HT1080 (cell line): ENCODE measurements at regions not wholly inside any gene's neighbourhood (a gene's known extent, or its start where the extent isn't known, plus 50 kb on each side); places are given as distances from the start of the nearest gene placed in this dataset.
"Not testable (repeated sequence)": the region's sequence is repeated elsewhere in the genome, so short reads cannot be mapped to it uniquely, and the experiment has no call there.

Source experiments
- DNase-seq: peaks from one replicate; pipeline ENCODE4 v3.0.0-alpha.2; 2015; ENCODE audit warnings: low read depth

DNA sequence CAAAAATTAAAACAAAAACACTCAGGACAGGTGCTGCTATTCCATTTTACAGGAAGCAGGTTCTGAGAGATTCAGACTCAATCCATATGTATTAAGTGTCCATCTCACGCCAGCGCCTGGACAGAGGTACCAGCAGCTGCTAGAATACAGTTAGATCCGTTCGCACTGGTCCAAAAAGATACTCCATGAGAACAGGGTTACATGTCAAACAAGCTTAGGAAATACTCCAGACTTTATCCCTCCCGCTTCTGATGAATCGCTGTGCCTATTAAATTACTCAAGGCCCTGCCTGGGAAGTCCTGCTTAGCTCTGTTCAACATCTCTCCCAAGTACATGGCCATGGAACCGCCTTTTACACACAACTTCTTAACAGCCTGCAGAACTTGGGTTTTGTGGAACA is 50.2 kb upstream of the SLC35C1 start:
- DNase-seq, result no peak

DNA sequence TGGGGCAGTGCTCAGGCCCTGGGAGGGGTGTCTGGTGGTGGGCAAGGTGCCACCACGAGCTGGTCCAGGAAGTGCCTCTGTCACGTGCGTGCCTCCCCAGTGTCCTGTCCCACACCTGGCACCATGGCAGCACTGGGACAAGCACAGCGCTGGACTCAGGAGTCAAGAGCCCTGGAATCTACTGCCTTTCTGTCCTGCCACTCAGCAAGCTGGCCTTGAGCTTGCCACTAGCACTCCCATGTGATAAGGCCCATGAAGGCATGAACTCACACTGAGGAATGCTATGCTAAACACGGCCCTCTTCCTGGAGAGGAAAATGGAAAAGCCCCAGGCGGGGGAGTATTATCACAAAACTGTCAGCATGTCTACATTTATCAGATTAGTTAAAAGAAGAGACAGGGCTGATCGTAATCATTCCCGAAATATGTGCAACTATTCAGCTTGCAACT is 50.7 kb upstream of the SLC35C1 start:
- DNase-seq, result no peak

DNA sequence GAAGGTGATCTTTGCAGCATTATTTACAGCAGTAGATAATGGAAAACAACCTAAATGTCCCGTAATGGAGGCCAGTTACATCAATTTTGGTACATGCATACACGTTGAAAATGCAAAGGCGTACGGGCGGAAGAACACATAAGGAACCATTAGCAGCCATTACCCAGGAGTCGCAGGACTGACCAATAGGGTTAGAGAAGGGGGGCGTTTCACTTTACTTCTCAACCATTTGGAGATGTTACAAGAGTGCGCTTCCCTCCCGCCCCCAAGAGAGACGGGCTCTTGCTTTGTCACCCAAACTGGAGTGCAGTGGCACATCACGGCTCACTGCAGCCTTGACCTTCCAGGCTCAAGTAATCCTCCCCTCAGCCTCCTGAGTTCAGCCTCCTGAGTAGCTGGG is 52.8 kb upstream of the SLC35C1 start:
- DNase-seq, result no peak

DNA sequence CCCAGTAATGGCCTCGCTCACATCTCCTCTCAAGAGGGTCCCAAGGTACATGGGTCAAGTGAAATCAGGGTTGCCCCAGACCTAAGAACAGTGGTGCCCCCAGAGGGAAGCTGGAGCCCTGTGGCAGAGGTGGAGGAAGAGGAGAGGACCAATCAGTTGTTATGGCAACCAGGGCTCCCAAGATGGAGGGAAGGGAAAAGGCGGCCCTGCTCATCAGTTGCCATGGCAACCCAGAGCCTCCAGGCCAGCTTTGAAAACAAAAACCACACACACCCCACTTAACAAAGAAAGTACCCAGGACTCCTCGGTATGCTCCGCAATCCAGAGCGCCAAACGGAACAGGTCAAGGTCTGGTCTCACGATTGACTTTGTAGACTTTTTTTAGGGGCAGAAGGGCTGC is 53.5 kb upstream of the SLC35C1 start:
- DNase-seq, result peak; percentile 6

DNA sequence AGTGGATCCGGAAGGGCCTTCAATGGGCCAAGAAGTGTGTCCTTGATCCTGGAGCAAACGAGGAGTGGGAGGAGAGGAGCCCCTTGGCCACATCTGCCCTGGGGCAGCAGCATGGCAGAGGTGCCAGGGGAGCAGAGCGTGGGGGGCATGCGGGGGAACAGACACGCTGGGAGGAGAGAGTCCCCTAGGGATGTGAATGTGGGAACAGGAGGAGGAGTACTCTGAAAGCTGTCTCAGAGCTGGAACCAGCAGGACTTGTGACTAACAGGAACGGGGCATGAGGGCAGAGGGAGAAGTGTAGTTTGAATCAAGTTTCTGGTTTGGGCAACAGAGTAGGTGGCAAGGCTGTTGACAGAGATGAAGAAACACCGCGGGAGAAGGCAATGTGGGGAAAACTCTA is 54.5 kb upstream of the SLC35C1 start:
- DNase-seq, result no peak

DNA sequence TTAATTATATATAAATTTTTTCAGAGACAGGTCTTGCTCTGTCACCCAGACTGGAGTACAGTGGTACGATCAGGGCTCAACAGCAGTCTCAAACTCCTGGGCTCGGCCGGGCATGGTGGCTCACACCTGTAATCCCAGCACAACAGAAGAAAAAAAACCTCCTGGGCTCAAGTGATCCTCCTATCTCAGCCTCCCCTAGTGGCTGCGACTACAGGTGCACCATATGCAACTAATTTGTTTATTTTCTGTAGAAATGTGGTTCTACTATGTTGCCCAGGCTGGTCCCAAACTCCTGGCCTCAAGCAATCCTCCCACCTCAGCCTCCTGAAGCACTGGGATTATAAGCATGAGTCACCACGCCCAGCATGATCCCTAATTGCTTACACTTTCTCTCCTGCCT is 56.1 kb upstream of the SLC35C1 start:
- DNase-seq, result no peak

DNA sequence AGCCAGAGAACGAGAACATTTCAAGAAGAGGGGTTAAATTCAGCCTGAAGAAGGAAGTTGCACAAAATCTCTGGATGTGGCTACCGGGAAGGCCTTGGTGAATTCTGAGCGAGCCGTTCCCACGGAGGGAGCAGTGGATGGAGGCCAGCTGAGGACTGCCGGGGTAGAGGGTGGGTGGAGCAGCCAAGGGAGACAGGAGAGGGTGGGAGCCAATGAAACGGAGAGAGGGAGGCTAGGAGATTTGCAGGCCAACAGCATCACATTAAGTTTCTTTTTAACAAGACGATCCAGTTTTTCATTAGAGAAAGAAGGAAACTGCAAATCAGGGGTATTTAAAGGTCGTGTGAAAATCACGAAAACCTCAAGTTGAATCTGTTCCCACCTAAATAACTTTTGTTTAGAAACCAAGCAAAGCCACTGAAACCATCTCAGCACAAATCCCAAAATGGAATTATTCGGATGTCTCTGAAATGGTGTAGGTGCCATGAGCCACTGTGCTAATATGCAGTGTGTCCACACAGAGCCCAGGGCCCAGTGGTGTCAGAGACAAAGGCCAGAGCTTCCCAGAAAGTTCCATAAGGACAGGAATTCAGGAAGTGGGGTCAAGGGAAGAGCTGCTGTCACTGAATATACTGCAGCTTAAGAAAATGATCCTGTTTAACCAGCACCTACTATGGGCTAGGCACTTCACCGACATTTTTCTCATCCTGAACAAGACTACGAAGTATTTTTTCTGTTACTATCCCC is 59.7 kb upstream of the SLC35C1 start:
- DNase-seq, result no peak

DNA sequence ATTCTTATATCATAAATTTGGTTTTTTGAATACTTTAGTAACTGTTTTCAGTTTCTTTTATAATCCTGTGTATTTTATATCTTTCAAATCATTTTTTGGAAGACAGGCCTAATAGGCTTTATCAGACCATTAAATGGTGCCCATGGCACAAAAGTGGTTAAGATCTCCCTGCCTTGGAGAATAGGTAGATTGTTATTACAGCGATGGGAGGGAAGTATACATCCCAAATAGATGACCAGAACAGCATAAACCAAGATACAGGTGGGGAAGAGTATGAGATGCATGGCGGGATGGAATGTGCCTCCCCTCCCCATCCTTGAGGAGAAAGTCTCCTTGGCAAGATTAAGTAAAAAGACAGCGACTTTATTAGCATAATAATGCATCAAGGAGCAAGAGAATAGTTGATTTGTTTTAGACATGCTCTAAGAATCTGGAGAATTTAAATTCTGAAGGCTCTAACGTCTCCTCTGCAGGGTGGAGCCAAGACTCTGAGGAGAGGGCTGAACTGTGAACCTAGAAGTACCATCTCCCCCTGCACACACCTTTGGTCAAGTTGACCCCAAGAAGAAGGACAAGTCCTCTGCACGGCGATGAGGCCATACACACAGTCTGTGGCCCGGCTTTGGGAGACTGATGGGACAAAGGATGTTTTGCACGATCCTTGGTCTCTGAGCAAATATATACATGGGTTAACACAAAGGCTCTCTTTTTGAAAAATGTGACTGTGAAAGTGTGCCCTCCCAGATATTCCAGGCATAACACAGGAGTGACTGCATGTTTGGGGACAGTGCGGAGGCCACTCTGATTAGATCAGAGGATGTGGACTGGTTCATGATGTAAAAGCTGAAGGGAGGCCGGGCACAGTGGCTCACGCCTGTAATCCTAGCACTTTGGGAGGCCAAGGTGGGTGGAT is 61.1 kb upstream of the SLC35C1 start:
- DNase-seq, result no peak

DNA sequence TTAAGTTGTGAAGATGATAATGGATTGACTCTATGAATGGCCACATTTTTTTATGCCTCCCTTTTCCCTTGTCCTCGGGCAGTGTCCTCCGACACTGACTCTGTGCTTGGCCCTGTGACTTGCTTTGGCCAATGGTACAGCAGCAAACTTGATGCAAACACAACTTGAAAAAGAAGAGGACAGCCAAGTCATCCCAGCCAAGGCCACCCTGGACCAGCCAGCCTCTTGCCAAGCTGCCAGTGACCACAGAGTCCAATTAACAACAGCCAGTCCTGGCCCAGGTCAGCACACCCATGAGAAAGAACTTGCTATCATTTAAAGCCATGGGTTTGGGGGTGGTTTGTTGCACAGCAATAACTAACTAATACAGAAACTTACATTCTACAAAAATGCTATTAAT is 63.4 kb upstream of the SLC35C1 start:
- DNase-seq, result no peak

DNA sequence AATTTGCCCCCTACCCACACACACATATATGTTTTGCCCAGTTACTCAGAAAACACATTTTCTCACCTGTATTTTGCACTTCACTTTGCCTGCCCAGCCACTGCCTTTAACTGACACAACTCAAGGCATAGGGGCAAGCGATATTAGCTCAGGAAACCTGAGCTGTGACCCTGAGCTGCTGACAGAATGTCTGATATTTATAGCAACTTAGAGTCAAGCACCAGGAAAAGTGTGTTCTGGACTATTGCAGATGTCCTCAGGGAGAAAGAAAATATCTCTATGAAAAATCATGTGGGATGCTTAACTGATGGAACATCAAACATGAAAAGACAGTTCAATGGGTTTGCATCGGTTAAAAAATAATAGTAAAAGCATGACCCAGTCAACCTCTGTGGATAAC is 63.9 kb upstream of the SLC35C1 start:
- no peak for DNase-seq

DNA sequence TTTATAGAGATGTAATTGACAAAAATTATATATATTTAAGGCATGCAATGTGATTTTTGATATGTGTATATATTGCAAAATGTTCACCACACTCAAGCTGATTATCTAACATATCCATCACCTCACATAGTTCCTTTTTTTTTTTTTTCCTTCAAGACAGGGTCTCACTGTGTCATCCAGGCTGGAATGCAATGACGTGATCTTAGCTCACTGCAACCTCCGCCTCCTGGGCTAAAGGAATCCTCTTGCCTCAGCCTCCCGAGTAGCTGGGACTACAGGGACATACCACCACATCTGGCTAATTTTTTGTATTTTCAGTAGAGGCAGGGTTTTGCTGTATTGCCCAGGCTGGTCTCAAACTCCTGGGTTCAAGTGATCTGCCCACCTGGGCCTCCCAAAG is 65.1 kb upstream of the SLC35C1 start:
- peak; percentile 15 for DNase-seq

DNA sequence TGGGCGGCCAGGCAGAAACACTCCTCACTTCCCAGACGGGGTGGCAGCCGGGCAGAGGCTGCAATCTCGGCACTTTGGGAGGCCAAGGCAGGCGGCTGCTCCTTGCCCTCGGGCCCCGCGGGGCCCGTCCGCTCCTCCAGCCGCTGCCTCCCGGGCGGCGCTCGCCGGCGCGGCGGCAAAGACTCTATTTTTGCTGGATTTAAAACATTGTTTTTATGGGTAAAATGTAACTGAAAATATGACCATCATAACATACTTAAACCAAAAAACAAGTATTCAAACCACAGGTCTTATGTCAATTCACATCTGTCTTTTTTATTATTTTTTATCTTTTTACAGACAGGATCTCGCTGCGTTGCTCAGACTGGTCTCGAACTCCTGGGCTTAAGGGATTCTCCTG is 65.9 kb upstream of the SLC35C1 start:
- DNase-seq, result not testable (repeated sequence)

DNA sequence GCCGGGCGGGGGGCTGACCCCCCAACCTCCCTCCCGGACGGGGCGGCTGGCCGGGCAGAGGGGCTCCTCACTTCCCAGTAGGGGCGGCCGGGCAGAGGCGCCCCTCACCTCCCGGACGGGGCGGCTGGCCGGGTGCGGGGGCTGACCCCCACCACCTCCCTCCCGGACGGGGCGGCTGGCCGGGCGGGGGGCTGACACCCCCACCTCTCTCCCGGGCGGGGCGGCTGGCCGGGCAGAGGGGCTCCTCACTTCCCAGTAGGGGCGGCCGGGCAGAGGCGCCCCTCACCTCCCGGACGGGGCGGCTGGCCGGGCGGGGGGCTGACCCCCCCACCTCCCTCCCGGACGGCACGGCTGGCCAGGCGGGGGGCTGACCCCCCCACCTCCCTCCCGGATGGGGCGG is 66.8 kb upstream of the SLC35C1 start:
- DNase-seq, result not testable (repeated sequence)

DNA sequence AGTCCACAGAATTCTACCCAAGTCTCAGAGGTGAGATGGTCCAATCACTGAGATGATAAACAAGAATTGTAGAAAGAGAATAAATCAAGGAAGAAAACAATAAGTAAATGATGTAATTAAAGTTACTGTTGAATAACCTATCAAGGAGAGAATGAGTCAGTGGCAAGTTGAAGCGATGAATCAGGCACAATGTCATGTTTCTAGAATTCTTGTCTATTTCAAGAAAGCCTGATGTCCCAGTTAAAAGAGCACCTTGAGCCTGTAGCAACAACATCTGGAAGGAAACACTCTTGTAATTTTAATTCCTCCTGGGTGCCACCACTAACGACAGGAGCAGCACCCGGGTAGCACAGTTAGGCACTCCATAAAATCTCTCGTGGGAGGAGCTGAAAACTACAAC is 67.9 kb upstream of the SLC35C1 start:
- DNase-seq, result peak; percentile 34

DNA sequence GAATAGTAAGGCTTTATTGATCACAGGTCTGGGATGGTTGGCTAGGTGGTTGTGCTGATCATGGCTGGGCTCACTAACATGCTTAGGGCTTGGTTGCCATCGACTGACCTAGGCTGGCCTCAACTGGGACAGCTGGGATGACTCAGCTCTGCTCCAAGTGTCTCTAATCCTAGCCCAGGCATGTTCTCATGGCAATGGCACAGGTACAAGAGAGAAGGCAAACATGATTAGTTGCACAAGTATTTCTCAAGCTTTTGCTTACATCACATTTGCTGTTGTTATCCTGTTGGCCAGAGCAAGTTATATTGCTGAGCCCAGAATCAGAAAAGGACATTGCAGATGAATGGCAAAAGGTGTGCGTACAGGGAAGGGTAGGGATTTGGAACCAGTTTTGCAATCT is 68.5 kb upstream of the SLC35C1 start:
- peak; percentile 43 for DNase-seq

DNA sequence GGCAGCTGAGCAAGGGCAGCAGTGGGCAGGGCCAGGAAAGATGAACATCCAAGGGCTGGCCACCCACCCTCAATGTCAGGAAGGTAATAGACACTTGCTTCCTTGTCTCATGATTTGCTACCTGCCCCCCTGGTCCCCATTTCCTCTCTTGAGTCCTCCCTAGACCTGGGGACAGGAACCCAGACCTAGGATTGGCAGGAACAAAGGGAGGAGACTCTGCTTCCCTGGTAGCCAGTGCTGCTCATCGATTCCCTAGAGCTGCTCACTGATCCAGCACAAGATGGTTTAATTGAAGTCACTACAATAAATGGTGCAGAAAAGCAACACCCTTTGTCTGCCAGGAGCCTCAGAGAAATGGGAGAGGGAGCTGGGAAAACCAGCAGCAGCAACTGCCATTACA is 67.8 kb upstream of the CHST1 start:
- no peak for DNase-seq

DNA sequence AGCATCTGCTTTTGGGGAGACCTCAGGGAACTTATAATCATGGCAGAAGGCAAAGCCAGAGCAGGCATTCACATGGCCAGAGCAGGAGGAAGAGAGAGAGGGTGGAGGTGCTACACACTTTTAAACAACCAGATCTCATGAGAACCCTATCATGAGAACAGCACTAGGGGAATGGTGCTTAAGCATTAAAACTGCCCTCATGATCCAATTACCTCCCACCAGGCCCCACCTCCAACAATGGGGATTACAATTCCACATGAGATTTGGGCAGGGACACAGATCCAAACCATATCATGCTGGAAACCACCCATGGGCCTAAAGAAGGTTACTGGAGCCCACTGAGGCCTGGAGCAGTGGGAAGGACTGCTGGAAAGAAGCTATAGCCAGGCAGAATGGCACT is 66.9 kb upstream of the CHST1 start:
- no peak for DNase-seq

DNA sequence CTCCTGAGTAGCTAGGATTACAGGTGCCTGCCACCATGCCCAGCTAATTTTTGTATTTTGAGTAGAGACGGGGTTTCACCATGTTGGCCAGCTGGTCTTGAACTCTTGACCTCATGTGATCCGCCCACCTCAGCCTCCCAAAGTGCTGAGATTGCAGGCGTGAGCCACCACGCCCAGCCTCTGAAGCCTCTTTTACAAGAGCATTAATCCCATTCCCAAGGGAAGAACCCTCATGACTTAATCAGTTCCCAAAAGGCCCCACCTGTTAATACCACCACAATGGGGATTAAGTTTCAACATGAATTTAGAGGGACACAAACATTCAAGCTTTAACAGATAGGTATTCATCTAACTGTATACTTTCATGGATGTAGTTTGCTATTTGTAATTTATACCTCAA is 65.7 kb upstream of the CHST1 start:
- DNase-seq, result not testable (repeated sequence)

DNA sequence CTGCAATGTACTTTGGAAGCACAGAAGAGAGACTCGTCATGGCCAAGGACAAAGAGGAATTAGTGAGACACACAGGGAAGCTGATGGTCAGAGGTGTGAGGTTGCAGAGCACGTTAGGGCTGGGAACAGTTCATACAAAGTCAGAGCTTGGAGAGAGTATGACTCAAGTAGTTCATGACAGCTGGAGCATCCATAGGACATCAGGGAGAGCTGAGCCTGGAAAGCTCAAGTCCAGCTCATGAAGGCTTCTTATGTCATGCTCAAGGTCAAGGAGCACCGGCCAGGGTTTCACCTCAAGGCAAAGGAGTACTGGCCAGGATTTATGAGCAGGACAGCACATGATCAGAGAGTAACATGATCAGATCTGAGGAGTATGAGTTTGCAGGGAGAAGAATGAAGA is 64.6 kb upstream of the CHST1 start:
- DNase-seq, result no peak

DNA sequence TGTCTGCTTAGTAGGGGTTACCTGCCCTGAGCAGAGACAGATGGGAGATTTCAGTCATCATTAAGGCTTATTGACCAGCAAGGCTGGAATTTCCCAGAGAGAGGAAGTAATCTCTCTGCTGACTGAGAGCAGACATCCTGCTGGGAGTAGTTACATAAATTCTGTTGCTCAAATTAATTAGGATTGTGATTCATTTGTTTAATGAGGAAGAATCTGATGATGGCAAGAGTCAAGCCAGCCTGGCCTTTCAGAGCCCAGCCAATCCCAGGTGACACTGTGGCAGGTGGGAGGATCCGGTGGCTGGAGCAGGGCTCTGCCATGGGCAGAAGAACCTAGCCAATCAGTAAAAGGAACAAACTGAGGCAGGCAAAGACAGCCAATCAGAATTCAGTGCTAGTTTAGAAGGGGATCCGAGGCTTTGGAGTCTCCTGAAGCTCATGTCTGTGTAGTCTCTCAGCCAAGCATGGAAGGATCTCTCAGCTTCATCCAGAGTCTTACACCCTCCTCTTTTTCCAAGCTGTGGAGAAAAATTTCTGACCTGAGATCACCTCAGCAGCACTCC is 61.2 kb upstream of the CHST1 start:
- DNase-seq, result no peak

DNA sequence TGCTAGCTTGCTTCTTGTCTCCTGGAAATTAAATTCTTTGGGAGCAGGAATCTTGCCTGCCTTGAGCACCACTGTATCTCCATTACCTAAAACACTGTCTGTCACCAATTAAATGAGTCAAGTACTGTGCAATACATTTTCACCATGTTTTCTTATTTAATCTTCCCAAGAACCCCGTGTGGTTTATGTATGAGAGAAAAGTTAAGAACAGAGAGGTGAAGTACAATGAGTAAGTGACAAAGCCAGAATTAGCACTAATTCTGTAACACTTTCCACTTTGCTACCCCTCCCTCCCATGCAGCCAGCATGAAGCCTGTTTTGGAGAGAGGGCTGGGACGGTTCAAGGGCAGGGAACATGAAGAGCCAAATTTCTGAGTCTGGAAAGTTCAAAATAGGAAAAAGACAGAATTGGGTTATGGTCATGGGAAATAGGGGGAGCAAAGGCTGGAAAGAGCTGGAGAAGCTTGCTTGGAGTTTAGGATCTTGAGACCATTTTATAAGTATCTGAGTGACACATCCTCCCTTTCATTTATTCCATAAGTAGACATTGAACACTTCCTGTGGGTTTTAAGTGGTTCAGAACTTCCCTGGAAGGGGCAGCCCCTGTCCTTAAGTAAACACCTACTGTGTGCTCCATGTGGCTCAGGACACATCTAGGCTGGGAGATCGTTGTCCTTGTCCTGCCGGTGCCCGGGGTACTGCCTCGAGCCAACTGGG is 60.5 kb upstream of the CHST1 start:
- DNase-seq, result no peak

DNA sequence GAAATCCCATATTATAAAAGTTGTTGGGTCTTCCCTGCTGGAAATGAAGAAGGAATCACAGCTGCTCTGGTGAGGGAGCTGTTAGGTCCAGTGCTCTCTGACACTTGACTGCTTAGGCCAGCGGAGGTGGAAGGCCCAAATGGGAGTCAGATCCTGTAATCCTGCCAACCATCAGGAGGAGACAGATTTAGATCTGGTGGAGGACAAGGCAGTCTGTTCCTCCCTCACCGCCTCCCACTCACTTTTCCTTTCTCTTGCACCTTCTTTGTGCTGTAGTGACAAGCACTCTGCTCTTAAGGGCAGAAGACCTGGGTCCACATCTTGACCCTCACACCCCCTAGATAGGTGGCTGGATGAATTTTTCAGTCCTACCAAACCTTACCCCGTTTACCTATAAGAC is 59.7 kb upstream of the CHST1 start:
- no peak for DNase-seq
